ENCODE measurements at regions not wholly inside any gene's neighbourhood (a gene's known extent, or its start where the extent isn't known, plus 50 kb on each side); places are given as distances from the start of the nearest gene placed in this dataset.

- TF ChIP-seq RAD21 (IDR thresholded peaks at IDR 0.05; ENCODE audit: low read depth) (no peak), YY1 (IDR thresholded peaks at IDR 0.05; ENCODE audit: low read depth) (no peak), USF1 (IDR thresholded peaks at IDR 0.05) (no peak)
These were observed 191.5 kb upstream of the LRIG3 start for GRCh38 chr12:59111851-59112250.
